ENCODE measurements at regions not wholly inside any gene's neighbourhood (a gene's known extent, or its start where the extent isn't known, plus 50 kb on each side); places are given as distances from the start of the nearest gene placed in this dataset.
A peak's percentile ranks its signal among the peaks of the same experiment; 100 is the strongest.

GRCh38 chr20:55283889-55284288 lies 721.4 kb downstream of the CBLN4 start:
- DNase-seq = no peak
- Histone ChIP-seq H3K4me2 (ENCODE audit: low read length, poor library complexity, severe bottlenecking) (no peak overlapping the region), H3K36me3 (ENCODE audit: control insufficient read depth in 1 of 2, insufficient read depth in 2 of 2, low read depth in 1 of 2, low read length in 2 of 2) (no peaks in the 10 kb centered on the region), H3K14ac (ENCODE audit: low read length in 2 of 2) (no peak overlapping the region), H3K4ac (ENCODE audit: low read depth in 1 of 2, low read length in 2 of 2) (no peak overlapping the region), H3K27me3 (ENCODE audit: control insufficient read depth in 1 of 2, insufficient read depth in 1 of 2, low read length in 2 of 2) (no peaks in the 10 kb centered on the region), H2AFZ (ENCODE audit: low read depth, low read length) (no peak overlapping the region), H4K91ac (ENCODE audit: low read length) (no peak overlapping the region), H3K4me1 (ENCODE audit: control insufficient read depth, insufficient read depth, low read depth, low read length) (no peaks in the 10 kb centered on the region), H4K8ac (ENCODE audit: low read length) (no peak overlapping the region), H3K27ac (ENCODE audit: low read length, poor library complexity, severe bottlenecking) (no peak overlapping the region), H2AK5ac (ENCODE audit: low read length, severe bottlenecking) (no peak overlapping the region), H3K23ac (ENCODE audit: low read length in 2 of 2) (no peak overlapping the region), H2BK120ac (ENCODE audit: low read depth, low read length) (no peak overlapping the region), H2BK15ac (ENCODE audit: low read depth, poor library complexity, severe bottlenecking) (no peak overlapping the region), H2BK5ac (ENCODE audit: low read depth, low read length, poor library complexity, severe bottlenecking) (no peak overlapping the region), H3K9me3 (ENCODE audit: control insufficient read depth, low read length) (no peaks in the 10 kb centered on the region), H3K18ac (ENCODE audit: low read depth in 1 of 2, low read length in 2 of 2) (no peak overlapping the region), H3K4me3 (ENCODE audit: insufficient read depth in 1 of 2, low read depth in 1 of 2, low read length in 2 of 2) (no peak overlapping the region), H2BK12ac (ENCODE audit: low read length in 2 of 2) (no peak overlapping the region), H3K79me1 (replicated peaks; ENCODE audit: low read length, poor library complexity, severe bottlenecking) (no peaks in the 10 kb centered on the region), H3K9ac (ENCODE audit: low read length) (no peak overlapping the region)
- 36% methylated on average over 2 of the region's 2 CpGs for WGBS

- DNase-seq = no peak
- no peak overlapping the region for H3K4me2 ChIP-seq (ENCODE audit: low read length, poor library complexity, severe bottlenecking)
- H3K4ac ChIP-seq (ENCODE audit: low read depth in 1 of 2, low read length in 2 of 2) = no peak overlapping the region
- peak overlapping the region in 1 of 2 experiments; percentile 62 for H3K4me3 ChIP-seq (ENCODE audit: insufficient read depth in 1 of 2, low read depth in 1 of 2, low read length in 2 of 2)
- H3K27me3 ChIP-seq (ENCODE audit: control insufficient read depth in 1 of 2, insufficient read depth in 1 of 2, low read length in 2 of 2) = no peaks in the 10 kb centered on the region
- H3K14ac ChIP-seq (ENCODE audit: low read length in 2 of 2) = no peak overlapping the region
- H3K36me3 ChIP-seq (ENCODE audit: control insufficient read depth in 1 of 2, insufficient read depth in 2 of 2, low read depth in 1 of 2, low read length in 2 of 2) = no peaks in the 10 kb centered on the region
- no peak overlapping the region for H3K18ac ChIP-seq (ENCODE audit: low read depth in 1 of 2, low read length in 2 of 2)
- no peak overlapping the region for H2BK12ac ChIP-seq (ENCODE audit: low read length in 2 of 2)
- no peak overlapping the region for H2BK120ac ChIP-seq (ENCODE audit: low read depth, low read length)
- H2BK15ac ChIP-seq (ENCODE audit: low read depth, poor library complexity, severe bottlenecking) = no peak overlapping the region
- H3K9me3 ChIP-seq (ENCODE audit: control insufficient read depth, low read length) = no peaks in the 10 kb centered on the region
- H3K4me1 ChIP-seq (ENCODE audit: control insufficient read depth, insufficient read depth, low read depth, low read length) = no peaks in the 10 kb centered on the region
- no peak overlapping the region for H3K27ac ChIP-seq (ENCODE audit: low read length, poor library complexity, severe bottlenecking)
- no peak overlapping the region for H3K23ac ChIP-seq (ENCODE audit: low read length in 2 of 2)
- peak overlapping the region; percentile 74 for H3K9ac ChIP-seq (ENCODE audit: low read length)
- H3K79me1 ChIP-seq (replicated peaks; ENCODE audit: low read length, poor library complexity, severe bottlenecking) = no peaks in the 10 kb centered on the region
- no peak overlapping the region for H4K8ac ChIP-seq (ENCODE audit: low read length)
- no peak overlapping the region for H4K91ac ChIP-seq (ENCODE audit: low read length)
- H2AK5ac ChIP-seq (ENCODE audit: low read length, severe bottlenecking) = no peak overlapping the region
- no peak overlapping the region for H2AFZ ChIP-seq (ENCODE audit: low read depth, low read length)
- no peak overlapping the region for H2BK5ac ChIP-seq (ENCODE audit: low read depth, low read length, poor library complexity, severe bottlenecking)
Measured at GRCh38 chr20:55273149-55273548, 732.2 kb downstream of the CBLN4 start.

GRCh38 chr20:55271371-55271770 lies 733.9 kb downstream of the CBLN4 start:
- 80% methylated on average over 2 of the region's 2 CpGs for WGBS
- Histone ChIP-seq H2BK120ac (ENCODE audit: low read depth, low read length) (no peak overlapping the region), H3K4me2 (ENCODE audit: low read length, poor library complexity, severe bottlenecking) (no peak overlapping the region), H3K9me3 (ENCODE audit: control insufficient read depth, low read length) (no peaks in the 10 kb centered on the region), H3K4ac (ENCODE audit: low read depth in 1 of 2, low read length in 2 of 2) (no peak overlapping the region), H3K4me3 (ENCODE audit: insufficient read depth in 1 of 2, low read depth in 1 of 2, low read length in 2 of 2) (no peak overlapping the region), H4K91ac (ENCODE audit: low read length) (no peak overlapping the region), H4K8ac (ENCODE audit: low read length) (no peak overlapping the region), H3K9ac (ENCODE audit: low read length) (no peak overlapping the region), H2BK15ac (ENCODE audit: low read depth, poor library complexity, severe bottlenecking) (no peak overlapping the region), H3K27me3 (ENCODE audit: control insufficient read depth in 1 of 2, insufficient read depth in 1 of 2, low read length in 2 of 2) (no peaks in the 10 kb centered on the region), H2BK5ac (ENCODE audit: low read depth, low read length, poor library complexity, severe bottlenecking) (no peak overlapping the region), H2AFZ (ENCODE audit: low read depth, low read length) (no peak overlapping the region), H2BK12ac (ENCODE audit: low read length in 2 of 2) (no peak overlapping the region), H3K4me1 (ENCODE audit: control insufficient read depth, insufficient read depth, low read depth, low read length) (no peaks in the 10 kb centered on the region), H2AK5ac (ENCODE audit: low read length, severe bottlenecking) (no peak overlapping the region), H3K23ac (ENCODE audit: low read length in 2 of 2) (no peak overlapping the region), H3K36me3 (ENCODE audit: control insufficient read depth in 1 of 2, insufficient read depth in 2 of 2, low read depth in 1 of 2, low read length in 2 of 2) (no peaks in the 10 kb centered on the region), H3K18ac (ENCODE audit: low read depth in 1 of 2, low read length in 2 of 2) (no peak overlapping the region), H3K27ac (ENCODE audit: low read length, poor library complexity, severe bottlenecking) (no peak overlapping the region), H3K79me1 (replicated peaks; ENCODE audit: low read length, poor library complexity, severe bottlenecking) (no peaks in the 10 kb centered on the region), H3K14ac (ENCODE audit: low read length in 2 of 2) (no peak overlapping the region)
- no peak for DNase-seq

- Histone ChIP-seq H3K14ac (ENCODE audit: low read length in 2 of 2) (no peak overlapping the region), H3K4ac (ENCODE audit: low read depth in 1 of 2, low read length in 2 of 2) (no peak overlapping the region), H3K27me3 (ENCODE audit: control insufficient read depth in 1 of 2, insufficient read depth in 1 of 2, low read length in 2 of 2) (no peaks in the 10 kb centered on the region), H3K9me3 (ENCODE audit: control insufficient read depth, low read length) (no peaks in the 10 kb centered on the region), H3K4me3 (ENCODE audit: insufficient read depth in 1 of 2, low read depth in 1 of 2, low read length in 2 of 2) (no peak overlapping the region), H4K8ac (ENCODE audit: low read length) (no peak overlapping the region), H4K91ac (ENCODE audit: low read length) (no peak overlapping the region), H3K27ac (ENCODE audit: low read length, poor library complexity, severe bottlenecking) (peak overlapping the region; percentile 78), H3K36me3 (ENCODE audit: control insufficient read depth in 1 of 2, insufficient read depth in 2 of 2, low read depth in 1 of 2, low read length in 2 of 2) (no peaks in the 10 kb centered on the region), H2BK120ac (ENCODE audit: low read depth, low read length) (no peak overlapping the region), H2BK12ac (ENCODE audit: low read length in 2 of 2) (no peak overlapping the region), H3K9ac (ENCODE audit: low read length) (no peak overlapping the region), H2AK5ac (ENCODE audit: low read length, severe bottlenecking) (no peak overlapping the region), H2BK5ac (ENCODE audit: low read depth, low read length, poor library complexity, severe bottlenecking) (no peak overlapping the region), H3K18ac (ENCODE audit: low read depth in 1 of 2, low read length in 2 of 2) (no peak overlapping the region), H3K4me1 (ENCODE audit: control insufficient read depth, insufficient read depth, low read depth, low read length) (no peaks in the 10 kb centered on the region), H3K79me1 (replicated peaks; ENCODE audit: low read length, poor library complexity, severe bottlenecking) (no peaks in the 10 kb centered on the region), H2BK15ac (ENCODE audit: low read depth, poor library complexity, severe bottlenecking) (no peak overlapping the region), H2AFZ (ENCODE audit: low read depth, low read length) (no peak overlapping the region), H3K4me2 (ENCODE audit: low read length, poor library complexity, severe bottlenecking) (no peak overlapping the region), H3K23ac (ENCODE audit: low read length in 2 of 2) (no peak overlapping the region)
- DNase-seq = no peak
- 67% methylated on average over 1 of the region's 1 CpG for WGBS
Measured at GRCh38 chr20:55269913-55270312, 735.4 kb downstream of the CBLN4 start.

Measured in mesenchymal stem cell (in vitro differentiated cells and primary cell).